Right cardiac atrium (tissue), 5 donors: ENCODE measurements at regions not wholly inside any gene's neighbourhood (a gene's known extent, or its start where the extent isn't known, plus 50 kb on each side); places are given as distances from the start of the nearest gene placed in this dataset.

Experiments used
- ATAC-seq, 2 donors: fragments of 200-7000 bp; cut with Tn5 transposase; one replicate each; pipeline versions ENCODE4 v1.8.0 to v1.9.1; 2020; ENCODE audit warnings: moderate library complexity in 2 of 2, mild to moderate bottlenecking in 1 of 2
- DNase-seq, 3 donors: peaks; one replicate each; pipeline ENCODE4 v3.0.0-alpha.2; 2020
- H3K27ac ChIP-seq: one replicate; pipeline ENCODE4 v1.5.1; 2013; ENCODE audit warnings: mild to moderate bottlenecking, low read length, control low read depth, moderate library complexity
- H3K27me3 ChIP-seq: one replicate; pipeline ENCODE4 v1.6.1; 2013; ENCODE audit not compliant: control insufficient read depth, insufficient read depth
- H3K4me1 ChIP-seq: one replicate; pipeline ENCODE4 v1.6.1; 2013; ENCODE audit warnings: low read length; ENCODE audit not compliant: control insufficient read depth, insufficient read depth
- H3K4me3 ChIP-seq: one replicate; pipeline ENCODE4 v1.5.1; 2013; ENCODE audit warnings: low read length, control low read depth
- H3K9me3 ChIP-seq: one replicate; pipeline ENCODE4 v1.6.1; 2013; ENCODE audit warnings: low read length; ENCODE audit not compliant: control insufficient read depth
- WGBS: extraction: QIAGEN DNeasy Blood & Tissue Kit; methylation state at CpG from one replicate; pipeline ENCODE4 v1.1.7; 2013; 5-methylcytosine and 5-hydroxymethylcytosine counted together
- intact Hi-C, 4 donors: fragments of 100-400 bp; cut with DNase I; formaldehyde crosslinking; loops; one replicate each; pipeline versions ENCODE4 v1.11.0 to v1.14.0; 2022 to 2023
- donor health status: healthy with polysubstance abuse.
- donor health status: DM: no; HTN: yes; CAD: no.
- donor health status: DM: no; HTN: no; CAD: no.
- donor health status: DM: no; HTN: yes; CAD: no; lungs with severe emphysema.
- donor health status: DM: yes; HTN: yes; CAD: no.

DNA sequence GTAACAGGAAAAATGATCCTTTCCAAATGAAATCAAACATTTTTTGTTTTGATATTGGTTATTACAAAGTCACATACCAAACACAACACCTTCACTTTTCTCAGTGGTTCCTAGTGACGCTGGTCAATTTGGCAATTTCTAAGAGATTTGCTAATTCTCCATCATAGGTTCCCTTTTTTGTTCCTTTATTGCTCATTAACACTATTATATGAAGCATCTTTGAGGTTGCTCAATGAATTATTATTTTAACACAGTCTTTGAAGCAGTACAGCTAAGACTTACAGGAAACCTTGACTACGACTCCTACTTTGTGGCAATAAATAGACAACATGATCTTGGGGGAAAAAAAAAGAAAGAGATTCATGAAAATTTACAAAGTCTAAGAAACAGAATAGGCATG is 152.2 kb upstream of the VRK2 start:
- Histone ChIP-seq H3K4me3 (no peak overlapping the region), H3K27ac (no peak overlapping the region), H3K4me1 (no peaks in the 10 kb centered on the region), H3K9me3 (no peaks in the 10 kb centered on the region), H3K27me3 (no peaks in the 10 kb centered on the region)
- intact Hi-C loops = no loop called here
- DNase-seq (no peak), ATAC-seq (no peak)
- 84% methylated on average over 2 of the region's 2 CpGs for WGBS

- 89% methylated on average over 1 of the region's 1 CpG for WGBS
- DNase-seq = no peak
These were observed 148.7 kb upstream of the VRK2 start for GRCh38 chr2:57897920-57898319.

DNA sequence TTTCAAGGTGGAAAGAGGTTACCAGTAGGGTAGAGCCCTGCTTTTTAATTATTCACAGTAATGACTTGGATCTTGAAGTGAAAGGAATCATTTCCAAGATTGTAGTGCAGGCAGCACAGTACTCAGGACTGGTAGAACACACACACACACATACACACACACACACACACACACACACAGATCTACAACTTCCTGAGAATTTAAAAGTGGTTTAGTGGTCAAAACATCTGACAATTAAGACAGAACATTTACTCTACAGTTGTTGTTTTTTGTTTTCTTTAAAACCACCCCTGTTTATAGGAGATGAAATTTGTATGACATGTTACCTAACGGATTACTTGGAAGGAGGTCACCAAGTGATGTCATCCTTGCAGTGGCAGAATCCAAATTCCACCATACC is 146.7 kb upstream of the VRK2 start:
- ATAC-seq = no peak
- Histone ChIP-seq H3K4me3 (no peak overlapping the region), H3K9me3 (no peaks in the 10 kb centered on the region), H3K27me3 (no peaks in the 10 kb centered on the region), H3K27ac (no peak overlapping the region), H3K4me1 (no peaks in the 10 kb centered on the region)
- DNase-seq = no peak
- intact Hi-C loops = loop anchor here in 1 of 4 donors (10.0 kb wide), 1 partner anchor 545 kb away; no protein-coding TSS in a partner anchor
- 68% methylated on average over 1 of the region's 1 CpG for WGBS

More at GRCh38 chr2:57897920-57898319, 148.7 kb upstream of the VRK2 start:
- ATAC-seq = no peak
- Histone ChIP-seq H3K27me3 (no peaks in the 10 kb centered on the region), H3K4me1 (no peaks in the 10 kb centered on the region), H3K4me3 (no peak overlapping the region), H3K9me3 (no peaks in the 10 kb centered on the region), H3K27ac (no peak overlapping the region)
- intact Hi-C loops = no loop called here

- DNase-seq (no peak), ATAC-seq (no peak)
- Histone ChIP-seq H3K4me3 (no peak overlapping the region), H3K9me3 (no peaks in the 10 kb centered on the region), H3K27me3 (no peaks in the 10 kb centered on the region), H3K27ac (no peak overlapping the region), H3K4me1 (no peaks in the 10 kb centered on the region)
- WGBS = 79% methylated on average over 6 of the region's 6 CpGs
- intact Hi-C loops = loop anchor here in 1 of 4 donors (10.0 kb wide), 1 partner anchor 542 kb away; no protein-coding TSS in a partner anchor
These were observed 144.0 kb upstream of the VRK2 start for GRCh38 chr2:57902578-57902977.

DNA sequence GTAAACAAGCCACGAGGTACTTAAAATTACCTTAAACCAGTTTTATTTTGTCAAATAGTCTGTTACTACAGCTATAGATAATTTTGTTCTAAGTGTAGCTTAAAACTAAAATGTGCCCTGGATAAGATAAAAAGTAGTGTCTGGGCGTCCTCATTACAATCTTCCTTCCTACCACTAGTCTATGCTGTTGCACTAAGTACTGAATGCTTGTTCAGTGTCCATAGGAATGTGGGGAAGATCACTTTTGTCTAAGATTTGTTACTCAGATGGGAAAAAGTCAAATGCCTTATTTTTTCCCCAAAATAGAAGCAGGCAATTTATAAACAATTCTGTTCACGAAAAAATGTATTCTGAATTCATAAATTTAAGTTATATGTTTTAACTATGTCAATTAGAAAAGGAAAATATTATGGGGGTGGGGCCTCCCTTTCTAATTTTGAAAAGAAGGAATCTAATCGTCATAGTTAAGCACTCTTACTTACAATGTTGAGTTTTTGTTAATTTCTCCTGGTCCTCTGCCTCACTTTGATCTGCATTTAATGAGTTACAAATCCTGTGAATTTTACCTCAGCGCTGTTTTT is 140.4 kb upstream of the VRK2 start:
- Histone ChIP-seq H3K4me1 (no peaks in the 10 kb centered on the region), H3K9me3 (no peaks in the 10 kb centered on the region), H3K27ac (no peak overlapping the region), H3K4me3 (no peak overlapping the region), H3K27me3 (no peaks in the 10 kb centered on the region)
- intact Hi-C loops = loop anchor here in 3 of 4 donors (5.0 to 10.0 kb wide), 2 partner anchors 539 to 541 kb away; no protein-coding TSS in a partner anchor
- DNase-seq = no peak
- WGBS = 26% methylated on average over 5 of the region's 5 CpGs
- ATAC-seq = peak; percentile 79 to 88

GRCh38 chr2:57907411-57907810 is 139.2 kb upstream of the VRK2 start:
- WGBS = 58% methylated on average over 1 of the region's 1 CpG

DNA sequence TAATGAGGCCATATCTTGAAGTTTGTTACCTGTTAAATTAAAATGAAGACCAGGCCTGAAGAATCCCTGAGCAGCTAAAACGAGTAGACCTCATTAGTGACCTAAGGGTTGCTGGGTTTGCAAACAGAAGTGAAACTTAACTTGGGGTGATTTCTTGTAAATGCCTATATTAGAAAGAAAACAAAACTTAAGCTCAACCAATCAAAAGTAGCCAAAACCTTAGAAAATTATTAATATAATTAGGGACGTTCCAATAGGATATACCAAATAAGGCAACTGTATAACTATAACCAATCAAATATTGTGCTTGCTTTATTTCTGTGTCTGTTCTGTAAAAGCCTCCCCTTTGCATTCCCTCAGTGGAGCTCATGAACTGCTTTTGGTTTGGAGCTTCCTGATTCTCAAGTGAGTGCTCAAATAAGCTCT is 137.9 kb upstream of the VRK2 start:
- H3K4me3 ChIP-seq = no peak overlapping the region
- no peaks in the 10 kb centered on the region for H3K27me3 ChIP-seq
- intact Hi-C loops = loop anchor here in 3 of 4 donors (5.0 to 10.0 kb wide), 2 partner anchors 536 to 539 kb away; no protein-coding TSS in a partner anchor
- no peak overlapping the region for H3K27ac ChIP-seq
- H3K4me1 ChIP-seq = no peaks in the 10 kb centered on the region
- no peaks in the 10 kb centered on the region for H3K9me3 ChIP-seq
- DNase-seq = no peak
- no peak for ATAC-seq
- 54% methylated on average over 2 of the region's 2 CpGs for WGBS

More at GRCh38 chr2:57907411-57907810, 139.2 kb upstream of the VRK2 start:
- no peaks in the 10 kb centered on the region for H3K9me3 ChIP-seq
- intact Hi-C loops = loop anchor here in 3 of 4 donors (5.0 to 10.0 kb wide), 2 partner anchors 537 to 540 kb away; no protein-coding TSS in a partner anchor
- H3K4me1 ChIP-seq = no peaks in the 10 kb centered on the region
- H3K27ac ChIP-seq = no peak overlapping the region
- H3K4me3 ChIP-seq = no peak overlapping the region
- no peak for ATAC-seq
- no peak for DNase-seq
- H3K27me3 ChIP-seq = no peaks in the 10 kb centered on the region

GRCh38 chr2:57918126-57918525 is 128.5 kb upstream of the VRK2 start:
- no peaks in the 10 kb centered on the region for H3K9me3 ChIP-seq
- H3K27me3 ChIP-seq = no peaks in the 10 kb centered on the region
- no peak overlapping the region for H3K4me3 ChIP-seq
- ATAC-seq = no peak
- no peak overlapping the region for H3K27ac ChIP-seq
- no peaks in the 10 kb centered on the region for H3K4me1 ChIP-seq
- intact Hi-C loops = no loop called here
- no peak for DNase-seq
- WGBS = 85% methylated on average over 1 of the region's 1 CpG

DNA sequence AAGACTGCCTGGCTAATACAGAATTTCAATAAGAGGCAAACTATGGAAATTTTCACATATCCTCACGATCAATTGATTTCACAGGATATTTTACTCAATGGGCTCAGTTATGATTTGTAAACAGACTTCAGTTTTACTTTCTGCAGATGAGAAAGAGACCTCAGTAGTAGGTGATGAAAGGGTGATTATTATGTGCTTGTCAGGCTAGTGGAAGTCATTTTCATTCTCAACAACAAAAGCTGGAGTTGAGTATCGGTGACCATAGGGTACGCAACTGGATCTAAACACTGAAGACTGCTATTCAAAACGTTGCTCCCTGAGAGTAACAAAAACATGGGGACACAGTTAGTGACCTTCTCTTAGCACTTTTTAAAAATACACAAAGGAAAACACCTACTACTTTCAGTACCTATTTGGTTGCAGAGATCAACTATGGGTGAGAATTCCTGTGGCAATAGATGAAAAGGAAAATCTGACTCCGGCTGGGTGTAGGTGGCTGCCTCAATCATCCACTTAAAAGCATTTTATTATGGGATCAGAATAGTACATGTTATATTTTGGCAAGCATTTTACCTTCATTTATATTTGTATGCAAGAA is 126.2 kb upstream of the VRK2 start:
- no peaks in the 10 kb centered on the region for H3K9me3 ChIP-seq
- no peaks in the 10 kb centered on the region for H3K4me1 ChIP-seq
- H3K27ac ChIP-seq = no peak overlapping the region
- 82% methylated on average over 5 of the region's 5 CpGs for WGBS
- no peak overlapping the region for H3K4me3 ChIP-seq
- H3K27me3 ChIP-seq = no peaks in the 10 kb centered on the region
- intact Hi-C loops = no loop called here
- DNase-seq (no peak), ATAC-seq (no peak)

DNA sequence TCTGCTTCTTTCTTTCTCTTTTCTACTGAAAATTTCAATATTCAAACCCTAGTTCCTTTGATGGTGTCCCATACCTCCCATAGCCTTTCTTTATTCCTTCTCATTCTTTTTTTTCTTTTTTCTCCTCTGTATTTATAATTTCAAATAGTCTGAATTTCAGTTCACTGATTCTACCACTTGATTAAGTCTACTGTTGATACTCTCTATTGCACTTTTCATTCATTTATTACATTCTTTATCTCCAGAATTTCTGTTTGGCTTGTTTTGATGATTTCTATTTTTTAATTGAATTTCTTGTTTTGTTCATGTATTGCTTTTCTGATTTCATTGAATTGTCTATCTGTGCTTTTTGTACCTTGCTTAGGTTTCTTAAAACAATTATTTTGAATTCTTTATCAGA is 111.9 kb upstream of the VRK2 start:
- no peak for DNase-seq
- no peaks in the 10 kb centered on the region for H3K27me3 ChIP-seq
- no peaks in the 10 kb centered on the region for H3K4me1 ChIP-seq
- no peak for ATAC-seq
- H3K27ac ChIP-seq = no peak overlapping the region
- peaks cover 3% of the 10 kb centered on the region for H3K9me3 ChIP-seq
- intact Hi-C loops = no loop called here
- no peak overlapping the region for H3K4me3 ChIP-seq

DNA sequence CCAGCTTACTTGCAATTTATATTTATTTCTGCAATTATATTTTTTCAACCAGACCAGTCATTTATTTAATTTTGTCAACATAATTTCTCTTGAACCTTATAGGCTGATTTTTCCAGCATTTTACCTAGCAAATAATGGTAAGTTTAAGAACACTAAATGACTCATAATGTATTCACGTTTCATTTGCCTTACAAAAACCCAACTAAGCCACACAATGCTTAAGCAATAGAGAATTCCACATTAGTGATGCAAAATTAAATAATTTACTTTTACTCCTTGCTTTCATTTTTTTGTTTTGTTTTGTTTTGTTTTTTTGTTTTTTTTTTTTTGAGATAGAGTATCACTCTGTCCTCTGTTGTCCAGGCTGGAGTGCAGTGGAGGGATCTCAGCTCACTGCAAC is 110.4 kb upstream of the VRK2 start:
- H3K4me3 ChIP-seq = no peak overlapping the region
- peaks cover 2% of the 10 kb centered on the region for H3K9me3 ChIP-seq
- no peaks in the 10 kb centered on the region for H3K4me1 ChIP-seq
- WGBS = 79% methylated on average over 1 of the region's 1 CpG
- H3K27me3 ChIP-seq = no peaks in the 10 kb centered on the region
- ATAC-seq = no peak
- intact Hi-C loops = no loop called here
- H3K27ac ChIP-seq = no peak overlapping the region
- DNase-seq = no peak
